Astrocyte (in vitro differentiated cells and primary cell): ENCODE measurements at regions not wholly inside any gene's neighbourhood (a gene's known extent, or its start where the extent isn't known, plus 50 kb on each side); places are given as distances from the start of the nearest gene placed in this dataset.

Experiments
- DNase-seq: peaks from one replicate; pipeline ENCODE4 v3.0.0-alpha.2; 2010; ENCODE audit warnings: low read depth
- FAIRE-seq: peaks from 2 replicates; lab custom pipeline; 2011; peaks lifted over from hg19 to GRCh38; lab: Jason Lieb, UNC
- H2AFZ ChIP-seq: 2 replicates; pipeline ENCODE4 v1.6.0; 2012; ENCODE audit warnings: low read depth, low read length, inconsistent platforms
- H3K27ac ChIP-seq: 2 replicates; pipeline ENCODE4 v1.5.1; 2011; ENCODE audit warnings: low read depth, low read length, inconsistent platforms
- H3K27me3 ChIP-seq: 2 replicates; pipeline ENCODE4 v1.6.0; 2011; ENCODE audit warnings: low read length, inconsistent platforms; ENCODE audit not compliant: insufficient read depth
- H3K36me3 ChIP-seq: 2 replicates; pipeline ENCODE4 v1.5.1; 2011; ENCODE audit warnings: low read length, inconsistent platforms; ENCODE audit not compliant: insufficient read depth
- H3K4me1 ChIP-seq: 2 replicates; pipeline ENCODE4 v1.5.1; 2011; ENCODE audit warnings: low read length, inconsistent platforms; ENCODE audit not compliant: insufficient read depth
- H3K4me2 ChIP-seq: 2 replicates; pipeline ENCODE4 v1.6.0; 2012; ENCODE audit warnings: low read length, inconsistent platforms
- H3K4me3 ChIP-seq: 2 replicates; pipeline ENCODE4 v1.5.1; 2011; ENCODE audit warnings: low read depth, mild to moderate bottlenecking, low read length, inconsistent platforms; ENCODE audit not compliant: insufficient read depth
- H3K79me2 ChIP-seq: 2 replicates; pipeline ENCODE4 v1.6.0; 2012; ENCODE audit warnings: mild to moderate bottlenecking, low read length, inconsistent platforms; ENCODE audit not compliant: insufficient read depth
- H3K9ac ChIP-seq: 2 replicates; pipeline ENCODE4 v1.6.0; 2012; ENCODE audit warnings: mild to moderate bottlenecking, low read length, inconsistent platforms
- H3K9me3 ChIP-seq: 2 replicates; pipeline ENCODE4 v1.5.1; 2012; ENCODE audit warnings: low read depth, mild to moderate bottlenecking, low read length, inconsistent platforms; ENCODE audit not compliant: insufficient read depth
- H4K20me1 ChIP-seq: 2 replicates; pipeline ENCODE4 v1.6.0; 2012; ENCODE audit warnings: low read length, inconsistent platforms; ENCODE audit not compliant: insufficient read depth
- H3K27ac Mint-ChIP-seq: one replicate; pipeline ENCODE4 v1.8.0; 2021; ENCODE audit warnings: mild to moderate bottlenecking, mixed read lengths; ENCODE audit not compliant: unreplicated experiment
- H3K27me3 Mint-ChIP-seq: one replicate; pipeline ENCODE4 v1.8.0; 2021; ENCODE audit warnings: low read depth, mixed read lengths; ENCODE audit not compliant: unreplicated experiment
- H3K36me3 Mint-ChIP-seq: one replicate; pipeline ENCODE4 v1.8.0; 2021; ENCODE audit warnings: low read depth, mixed read lengths; ENCODE audit not compliant: unreplicated experiment
- H3K4me1 Mint-ChIP-seq: one replicate; pipeline ENCODE4 v1.8.0; 2021; ENCODE audit warnings: low read depth, mixed read lengths; ENCODE audit not compliant: unreplicated experiment
- H3K4me3 Mint-ChIP-seq: one replicate; pipeline ENCODE4 v1.8.0; 2021; ENCODE audit warnings: mild to moderate bottlenecking, moderate library complexity, mixed read lengths; ENCODE audit not compliant: unreplicated experiment
- H3K9me3 Mint-ChIP-seq: one replicate; pipeline ENCODE4 v1.8.0; 2021; ENCODE audit warnings: mild to moderate bottlenecking, mixed read lengths; ENCODE audit not compliant: unreplicated experiment
- EZH2 ChIP-seq: IDR thresholded peaks from 2 replicates; pipeline ENCODE4 v1.6.1; 2012; ENCODE audit warnings: mild to moderate bottlenecking, low read length, inconsistent platforms; ENCODE audit not compliant: insufficient read depth
- TF ChIP-seq, protein P1 (sequence below): IDR thresholded peaks from 2 replicates; pipeline ENCODE4 v1.5.1; 2011; ENCODE audit warnings: low read depth, mild to moderate bottlenecking, inconsistent platforms, low read length, moderate library complexity; ENCODE audit not compliant: insufficient read depth

DNA sequence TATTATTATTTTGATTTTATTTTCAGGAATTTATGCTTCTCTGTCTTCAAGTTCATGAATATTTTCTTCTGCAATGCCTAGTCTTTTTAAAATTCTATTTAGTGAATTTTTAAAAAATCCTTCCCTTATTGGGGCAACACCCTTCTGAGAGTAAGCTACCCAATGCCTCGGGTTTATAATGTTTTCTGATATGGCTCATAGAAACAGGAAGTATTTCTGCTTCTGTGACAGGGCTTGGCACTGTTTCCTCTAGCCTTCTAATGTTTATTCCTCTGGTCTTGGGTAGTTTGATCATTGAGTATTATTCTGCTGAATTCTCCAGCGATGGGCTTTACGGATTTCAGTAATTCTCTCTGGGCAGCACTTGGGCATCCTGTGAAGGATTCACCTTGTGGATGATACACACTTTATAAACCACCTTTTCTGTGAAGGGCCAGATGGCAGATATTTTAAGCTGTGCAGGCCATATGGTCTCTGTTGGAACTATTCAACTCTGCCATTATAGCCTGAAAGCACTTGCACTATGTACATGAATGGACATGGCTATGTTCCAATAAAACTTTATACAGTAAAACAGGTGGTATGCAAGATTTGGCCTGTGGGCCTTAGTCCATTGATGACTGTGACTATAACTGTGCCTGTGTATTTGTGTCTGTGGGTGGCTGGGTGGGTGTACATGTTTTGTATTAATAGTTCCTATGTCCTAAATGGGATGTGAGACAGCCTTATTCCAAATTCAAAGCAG lies 95.9 kb upstream of the FAT1 start:
- Histone ChIP-seq H3K4me3 (no peak overlapping the region), H3K27me3 (no peaks in the 10 kb centered on the region), H2AFZ (no peak overlapping the region), H3K9ac (no peak overlapping the region), H3K79me2 (no peaks in the 10 kb centered on the region), H3K27ac (no peak overlapping the region), H3K4me2 (no peak overlapping the region), H4K20me1 (no peaks in the 10 kb centered on the region), H3K4me1 (no peaks in the 10 kb centered on the region), H3K9me3 (no peaks in the 10 kb centered on the region), H3K36me3 (no peaks in the 10 kb centered on the region)
- TF ChIP-seq EZH2 = no peak
- TF ChIP-seq, protein P1, sequence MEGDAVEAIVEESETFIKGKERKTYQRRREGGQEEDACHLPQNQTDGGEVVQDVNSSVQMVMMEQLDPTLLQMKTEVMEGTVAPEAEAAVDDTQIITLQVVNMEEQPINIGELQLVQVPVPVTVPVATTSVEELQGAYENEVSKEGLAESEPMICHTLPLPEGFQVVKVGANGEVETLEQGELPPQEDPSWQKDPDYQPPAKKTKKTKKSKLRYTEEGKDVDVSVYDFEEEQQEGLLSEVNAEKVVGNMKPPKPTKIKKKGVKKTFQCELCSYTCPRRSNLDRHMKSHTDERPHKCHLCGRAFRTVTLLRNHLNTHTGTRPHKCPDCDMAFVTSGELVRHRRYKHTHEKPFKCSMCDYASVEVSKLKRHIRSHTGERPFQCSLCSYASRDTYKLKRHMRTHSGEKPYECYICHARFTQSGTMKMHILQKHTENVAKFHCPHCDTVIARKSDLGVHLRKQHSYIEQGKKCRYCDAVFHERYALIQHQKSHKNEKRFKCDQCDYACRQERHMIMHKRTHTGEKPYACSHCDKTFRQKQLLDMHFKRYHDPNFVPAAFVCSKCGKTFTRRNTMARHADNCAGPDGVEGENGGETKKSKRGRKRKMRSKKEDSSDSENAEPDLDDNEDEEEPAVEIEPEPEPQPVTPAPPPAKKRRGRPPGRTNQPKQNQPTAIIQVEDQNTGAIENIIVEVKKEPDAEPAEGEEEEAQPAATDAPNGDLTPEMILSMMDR = no peak
- Mint-ChIP-seq H3K9me3 (no peaks in the 10 kb centered on the region), H3K4me3 (no peak overlapping the region), H3K4me1 (peaks cover 5% of the 10 kb centered on the region), H3K27ac (no peak overlapping the region), H3K27me3 (no peaks in the 10 kb centered on the region), H3K36me3 (no peaks in the 10 kb centered on the region)
- FAIRE-seq (no peak), DNase-seq (no peak)

DNA sequence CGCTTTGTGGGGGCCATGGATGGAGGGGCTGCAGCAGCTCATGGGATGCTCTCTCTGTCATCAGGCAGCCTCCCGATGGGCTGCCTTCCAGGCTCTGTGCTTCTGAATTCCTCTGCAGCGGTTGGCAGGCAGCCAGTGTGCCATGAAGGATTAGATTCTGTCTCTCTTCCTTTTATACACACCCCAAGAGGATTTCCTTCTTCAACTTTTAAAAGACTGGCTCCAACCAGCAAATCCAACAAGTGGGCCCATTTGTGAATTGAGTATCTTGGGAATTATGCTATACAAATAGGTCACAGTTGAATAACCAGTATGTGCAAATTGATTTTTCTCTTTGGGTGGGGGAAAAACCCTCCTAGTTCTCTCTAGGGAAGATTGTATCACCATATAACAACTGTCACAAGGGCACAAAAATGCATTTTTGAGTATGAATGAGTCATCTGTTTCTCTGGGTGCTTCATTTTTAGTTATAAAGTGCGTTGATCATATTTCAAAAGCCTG lies 96.8 kb upstream of the FAT1 start:
- Histone ChIP-seq H3K4me3 (no peak overlapping the region), H2AFZ (no peak overlapping the region), H4K20me1 (no peaks in the 10 kb centered on the region), H3K9me3 (no peaks in the 10 kb centered on the region), H3K27ac (no peak overlapping the region), H3K79me2 (no peaks in the 10 kb centered on the region), H3K4me2 (peak overlapping the region; percentile 6), H3K4me1 (peaks cover under 1% of the 10 kb centered on the region), H3K9ac (no peak overlapping the region), H3K36me3 (no peaks in the 10 kb centered on the region), H3K27me3 (no peaks in the 10 kb centered on the region)
- no peaks in the 10 kb centered on the region for H3K36me3 Mint-ChIP-seq
- FAIRE-seq (peak; percentile 47), DNase-seq (peak; percentile 63)
- H3K9me3 Mint-ChIP-seq = no peaks in the 10 kb centered on the region
- no peak for TF ChIP-seq EZH2
- TF ChIP-seq, protein P1 = no peak
- no peak overlapping the region for H3K27ac Mint-ChIP-seq
- no peak overlapping the region for H3K4me3 Mint-ChIP-seq
- peaks cover 5% of the 10 kb centered on the region for H3K4me1 Mint-ChIP-seq
- H3K27me3 Mint-ChIP-seq = no peaks in the 10 kb centered on the region

DNA sequence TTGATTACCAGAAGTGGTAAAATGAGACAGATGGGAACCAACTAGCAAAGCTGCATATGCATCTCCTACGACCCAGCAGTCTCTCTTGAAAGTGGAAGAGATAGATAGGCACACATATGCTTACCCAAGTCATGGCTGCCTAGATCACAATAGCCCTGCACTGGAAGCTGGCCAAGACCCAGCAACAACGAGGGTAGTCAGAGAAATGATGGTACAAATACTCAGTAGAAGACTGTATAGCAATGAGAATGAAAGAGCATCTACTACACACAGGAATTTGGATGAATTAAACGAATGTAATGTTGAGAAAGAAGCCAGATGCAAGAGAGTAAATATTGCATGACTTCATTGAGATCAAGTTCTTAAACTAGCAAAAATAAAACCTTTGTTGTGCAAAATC lies 100.3 kb upstream of the FAT1 start:
- no peaks in the 10 kb centered on the region for H3K36me3 ChIP-seq
- Mint-ChIP-seq H3K9me3 (no peaks in the 10 kb centered on the region), H3K27ac (no peak overlapping the region), H3K4me3 (no peak overlapping the region), H3K27me3 (no peaks in the 10 kb centered on the region), H3K36me3 (no peaks in the 10 kb centered on the region), H3K4me1 (peaks cover 7% of the 10 kb centered on the region)
- peak; percentile 44 for DNase-seq
- TF ChIP-seq EZH2 = no peak
- TF ChIP-seq, protein P1 = no peak
- no peaks in the 10 kb centered on the region for H4K20me1 ChIP-seq
- no peaks in the 10 kb centered on the region for H3K27me3 ChIP-seq
- no peak overlapping the region for H3K27ac ChIP-seq
- H3K9me3 ChIP-seq = no peaks in the 10 kb centered on the region
- no peak overlapping the region for H3K9ac ChIP-seq
- H3K4me1 ChIP-seq = peaks cover 7% of the 10 kb centered on the region
- no peaks in the 10 kb centered on the region for H3K79me2 ChIP-seq
- no peak overlapping the region for H2AFZ ChIP-seq
- FAIRE-seq = no peak
- no peak overlapping the region for H3K4me3 ChIP-seq
- no peak overlapping the region for H3K4me2 ChIP-seq
